ENCODE measurements at regions not wholly inside any gene's neighbourhood (a gene's known extent, or its start where the extent isn't known, plus 50 kb on each side); places are given as distances from the start of the nearest gene placed in this dataset.

GRCh38 chr19:31980796-31981195 lies 364.6 kb upstream of the ZNF507 start:
- TF ChIP-seq CTCF (IDR thresholded peaks at IDR 0.05; ENCODE audit: low read depth, low read length): no peak
- no peak overlapping the region for H3K4me3 ChIP-seq (ENCODE audit: low read depth, low read length)

GRCh38 chr19:31981545-31981944 lies 363.9 kb upstream of the ZNF507 start:
- no peak overlapping the region for H3K4me3 ChIP-seq (ENCODE audit: low read depth, low read length)
- TF ChIP-seq CTCF (IDR thresholded peaks at IDR 0.05; ENCODE audit: low read depth, low read length): no peak

- TF ChIP-seq CTCF (IDR thresholded peaks at IDR 0.05; ENCODE audit: low read depth, low read length): no peak
Observed at GRCh38 chr19:31983647-31984046, 361.8 kb upstream of the ZNF507 start.

GRCh38 chr19:31985001-31985605 lies 360.3 kb upstream of the ZNF507 start:
- no peak overlapping the region for H3K4me3 ChIP-seq (ENCODE audit: low read depth, low read length)

More at GRCh38 chr19:31983647-31984046, 361.8 kb upstream of the ZNF507 start:
- no peak overlapping the region for H3K4me3 ChIP-seq (ENCODE audit: low read depth, low read length)

GRCh38 chr19:31986951-31987350 lies 358.5 kb upstream of the ZNF507 start:
- TF ChIP-seq CTCF (IDR thresholded peaks at IDR 0.05; ENCODE audit: low read depth, low read length): no peak
- H3K4me3 ChIP-seq (ENCODE audit: low read depth, low read length): no peak overlapping the region

More at GRCh38 chr19:31985001-31985605, 360.3 kb upstream of the ZNF507 start:
- no peak for TF ChIP-seq CTCF (IDR thresholded peaks at IDR 0.05; ENCODE audit: low read depth, low read length)

GRCh38 chr19:31988256-31988655 lies 357.2 kb upstream of the ZNF507 start:
- TF ChIP-seq CTCF (IDR thresholded peaks at IDR 0.05; ENCODE audit: low read depth, low read length): no peak

GRCh38 chr19:31991984-31992655 lies 353.3 kb upstream of the ZNF507 start:
- H3K4me3 ChIP-seq (ENCODE audit: low read depth, low read length): no peak overlapping the region
- TF ChIP-seq CTCF (IDR thresholded peaks at IDR 0.05; ENCODE audit: low read depth, low read length): no peak

More at GRCh38 chr19:31988256-31988655, 357.2 kb upstream of the ZNF507 start:
- no peak overlapping the region for H3K4me3 ChIP-seq (ENCODE audit: low read depth, low read length)

Data from WI38 (cell line).